BJ (cell line): ENCODE measurements at regions not wholly inside any gene's neighbourhood (a gene's known extent, or its start where the extent isn't known, plus 50 kb on each side); places are given as distances from the start of the nearest gene placed in this dataset.
"Not testable (repeated sequence)": the region's sequence is repeated elsewhere in the genome, so short reads cannot be mapped to it uniquely, and the experiment has no call there.

Source experiments
- CTCF ChIA-PET: fragments of 350-600 bp; formaldehyde crosslinking; extraction: SDS; loops from one replicate; lab custom pipeline; 2021; ENCODE audit warnings: antibody characterized with exemption, inconsistent platforms; lab: Yijun Ruan, JAX
- POLR2A ChIA-PET: fragments of 300-600 bp; sonication (Branson Sonifier 250); formaldehyde crosslinking; extraction: SDS; loops from one replicate; lab custom pipeline; 2021; ENCODE audit warnings: antibody characterized with exemption; lab: Charles Lee
- DNase-seq: peaks from one replicate; pipeline ENCODE4 v3.0.0-alpha.2; 2011; ENCODE audit warnings: low read depth
- H3K27me3 ChIP-seq: 2 replicates; pipeline ENCODE4 v1.6.0; 2011; ENCODE audit warnings: low read length; ENCODE audit not compliant: control insufficient read depth, insufficient read depth
- H3K36me3 ChIP-seq: 2 replicates; pipeline ENCODE4 v1.5.1; 2011; ENCODE audit warnings: low read length; ENCODE audit not compliant: control insufficient read depth, insufficient read depth
- H3K4me3 ChIP-seq: 2 replicates; pipeline ENCODE4 v1.5.1; 2011; ENCODE audit warnings: low read depth, mild to moderate bottlenecking, control low read depth, low read length
- CTCF ChIP-seq: IDR thresholded peaks from 2 replicates; pipeline ENCODE4 v1.5.1; 2011; ENCODE audit warnings: low read depth, mild to moderate bottlenecking, control low read depth, inconsistent platforms, low read length, moderate library complexity; ENCODE audit not compliant: insufficient read depth

- H3K27me3 ChIP-seq, result no peaks in the 10 kb centered on the region
- no peak for TF ChIP-seq CTCF
- DNase-seq, result no peak
- CTCF ChIA-PET, result no interaction called here
- POLR2A ChIA-PET, result no interaction called here
- no peak overlapping the region for H3K4me3 ChIP-seq
- no peaks in the 10 kb centered on the region for H3K36me3 ChIP-seq
Observed at GRCh38 chr10:7042000-7042399, 368.8 kb downstream of the SFMBT2 start.

DNA sequence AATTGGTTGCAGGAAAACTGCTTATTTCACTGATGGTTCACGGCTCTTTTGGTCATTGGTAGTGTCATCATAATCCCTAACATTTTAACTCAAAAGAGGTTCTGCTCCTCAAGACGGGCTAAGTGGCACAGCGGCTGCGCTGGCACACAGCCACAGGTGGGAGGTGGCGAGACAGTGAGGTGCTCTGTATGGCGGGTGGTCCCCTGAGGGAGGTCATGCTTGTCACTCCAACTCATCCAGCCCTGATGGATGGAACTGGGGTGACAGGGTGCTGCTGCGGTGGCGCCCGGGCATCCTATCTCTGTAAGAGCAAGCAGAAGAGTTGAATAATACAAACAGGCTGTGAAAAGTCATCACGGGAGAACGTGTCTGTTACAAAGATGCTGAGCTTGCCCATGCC, 370.2 kb downstream of the SFMBT2 start:
- ChIA-PET CTCF (no interaction called here), POLR2A (no interaction called here)
- Histone ChIP-seq H3K4me3 (no peak overlapping the region), H3K36me3 (no peaks in the 10 kb centered on the region), H3K27me3 (no peaks in the 10 kb centered on the region)
- DNase-seq, result no peak
- TF ChIP-seq CTCF, result no peak

DNA sequence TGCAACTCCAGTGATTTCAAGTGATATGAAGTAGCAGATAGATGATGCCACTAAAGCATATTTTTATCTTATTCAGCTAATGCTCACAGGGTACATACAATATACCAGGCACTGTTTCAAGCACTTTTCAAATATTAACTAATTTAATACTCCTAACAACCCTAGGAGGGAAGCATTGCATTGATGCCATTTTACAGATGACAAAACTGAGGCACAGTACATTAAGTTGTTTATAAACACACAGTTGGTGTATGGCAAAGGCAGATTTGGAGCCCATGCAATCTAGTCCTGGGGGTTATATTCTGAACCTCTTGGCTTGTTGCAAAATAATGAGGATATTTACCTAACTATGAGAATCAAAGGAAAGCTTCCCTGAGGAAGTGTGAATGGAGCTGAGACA, 371.0 kb downstream of the SFMBT2 start:
- CTCF ChIA-PET, result no interaction called here
- DNase-seq, result no peak
- no peaks in the 10 kb centered on the region for H3K36me3 ChIP-seq
- no peak overlapping the region for H3K4me3 ChIP-seq
- no peaks in the 10 kb centered on the region for H3K27me3 ChIP-seq
- TF ChIP-seq CTCF, result no peak
- POLR2A ChIA-PET, result no interaction called here

GRCh38 chr10:7038416-7038815, 372.4 kb downstream of the SFMBT2 start:
- Histone ChIP-seq H3K27me3 (no peaks in the 10 kb centered on the region), H3K36me3 (no peaks in the 10 kb centered on the region), H3K4me3 (no peak overlapping the region)
- ChIA-PET POLR2A (no interaction called here), CTCF (interaction anchor here (1.2 kb wide), 1 partner anchor 10 kb away, joined by 3 read pairs; no protein-coding TSS in a partner anchor)
- DNase-seq, result no peak
- no peak for TF ChIP-seq CTCF

- CTCF ChIA-PET, DNase-seq, H3K36me3 ChIP-seq, H3K27me3 ChIP-seq, POLR2A ChIA-PET, H3K4me3 ChIP-seq: not testable (repeated sequence)
Observed at GRCh38 chr10:7037434-7037833, 373.4 kb downstream of the SFMBT2 start.

DNA sequence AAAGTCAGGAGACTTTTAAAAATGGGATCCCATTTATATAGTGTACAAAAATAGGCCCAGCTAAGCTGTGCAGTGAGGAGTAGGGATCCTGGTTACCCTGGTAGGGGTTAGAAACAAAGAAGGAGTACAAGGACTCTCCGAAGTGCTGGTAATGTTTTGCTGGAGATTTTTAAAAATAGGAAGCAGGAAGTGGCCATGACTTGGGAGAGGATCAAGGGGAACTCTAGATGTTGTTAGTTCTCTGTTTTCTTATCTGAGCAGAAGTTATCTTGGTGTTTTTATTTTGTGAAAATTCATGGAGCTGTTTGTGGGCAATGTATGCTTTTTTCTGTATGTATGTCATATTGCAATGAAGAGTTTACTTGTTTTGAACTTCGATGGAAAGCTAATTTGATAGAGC, 373.9 kb downstream of the SFMBT2 start:
- DNase-seq, result no peak
- no peaks in the 10 kb centered on the region for H3K36me3 ChIP-seq
- ChIA-PET POLR2A (no interaction called here), CTCF (no interaction called here)
- no peak for TF ChIP-seq CTCF
- no peaks in the 10 kb centered on the region for H3K27me3 ChIP-seq
- H3K4me3 ChIP-seq, result no peak overlapping the region
